ENCODE measurements at regions not wholly inside any gene's neighbourhood (a gene's known extent, or its start where the extent isn't known, plus 50 kb on each side); places are given as distances from the start of the nearest gene placed in this dataset.

GRCh38 chr2:71934320-71934593 lies 213.4 kb downstream of the CYP26B1 start:
- TF ChIP-seq ZNF318 (IDR thresholded peaks at IDR 0.05; ENCODE audit: borderline replicate concordance in 1 of 2, low read depth in 1 of 2): no peak
- 0 out of 2 replicates have a peak, but pooled peaks have one; percentile 3 for TF ChIP-seq ZNF766 (CRISPR knock-in tag; conservative IDR thresholded peaks at IDR 0.05)
- TF ChIP-seq CREB1 (IDR thresholded peaks at IDR 0.05): no peak
- no peak for TF ChIP-seq CREB1 (CRISPR knock-in tag; IDR thresholded peaks at IDR 0.05)
- TF ChIP-seq POLR2AphosphoS2 (IDR thresholded peaks at IDR 0.05; ENCODE audit: low read length): no peak
- no peak for TF ChIP-seq ZBTB17 (CRISPR knock-in tag; IDR thresholded peaks at IDR 0.05)
- no peak for TF ChIP-seq TCF7L2 (IDR thresholded peaks at IDR 0.05; ENCODE audit: low read depth, low read length)
- no peak for TF ChIP-seq SPI1 (IDR thresholded peaks at IDR 0.05; ENCODE audit: borderline replicate concordance, low read depth, low read length)
- no peak for TF ChIP-seq RAD21 (CRISPR knock-in tag; conservative IDR thresholded peaks at IDR 0.05 in 1 of 2, IDR thresholded peaks at IDR 0.05 in 1 of 2)
- TF ChIP-seq POLR2AphosphoS5 (IDR thresholded peaks at IDR 0.05; ENCODE audit: control insufficient read depth, insufficient read depth, low read depth, low read length): no peak
- no peak for TF ChIP-seq ZNF395 (CRISPR knock-in tag; IDR thresholded peaks at IDR 0.05)
- TF ChIP-seq EP300 (IDR thresholded peaks at IDR 0.05; ENCODE audit: low read length): no peak
- no peak for TF ChIP-seq ZNF583 (CRISPR knock-in tag; IDR thresholded peaks at IDR 0.05)
- TF ChIP-seq CTCF (IDR thresholded peaks at IDR 0.05 in 2 of 3, conservative IDR thresholded peaks at IDR 0.05 in 1 of 3; ENCODE audit: insufficient read depth in 2 of 3, low read depth in 1 of 3, low read length in 3 of 3): no peak

Measured in K562 (cell line).